ENCODE measurements at regions not wholly inside any gene's neighbourhood (a gene's known extent, or its start where the extent isn't known, plus 50 kb on each side); places are given as distances from the start of the nearest gene placed in this dataset.

GRCh38 chr7:130881091-130881798 lies 147.2 kb upstream of the KLF14 start:
- TF ChIP-seq, protein P1, sequence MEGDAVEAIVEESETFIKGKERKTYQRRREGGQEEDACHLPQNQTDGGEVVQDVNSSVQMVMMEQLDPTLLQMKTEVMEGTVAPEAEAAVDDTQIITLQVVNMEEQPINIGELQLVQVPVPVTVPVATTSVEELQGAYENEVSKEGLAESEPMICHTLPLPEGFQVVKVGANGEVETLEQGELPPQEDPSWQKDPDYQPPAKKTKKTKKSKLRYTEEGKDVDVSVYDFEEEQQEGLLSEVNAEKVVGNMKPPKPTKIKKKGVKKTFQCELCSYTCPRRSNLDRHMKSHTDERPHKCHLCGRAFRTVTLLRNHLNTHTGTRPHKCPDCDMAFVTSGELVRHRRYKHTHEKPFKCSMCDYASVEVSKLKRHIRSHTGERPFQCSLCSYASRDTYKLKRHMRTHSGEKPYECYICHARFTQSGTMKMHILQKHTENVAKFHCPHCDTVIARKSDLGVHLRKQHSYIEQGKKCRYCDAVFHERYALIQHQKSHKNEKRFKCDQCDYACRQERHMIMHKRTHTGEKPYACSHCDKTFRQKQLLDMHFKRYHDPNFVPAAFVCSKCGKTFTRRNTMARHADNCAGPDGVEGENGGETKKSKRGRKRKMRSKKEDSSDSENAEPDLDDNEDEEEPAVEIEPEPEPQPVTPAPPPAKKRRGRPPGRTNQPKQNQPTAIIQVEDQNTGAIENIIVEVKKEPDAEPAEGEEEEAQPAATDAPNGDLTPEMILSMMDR (IDR thresholded peaks at IDR 0.05; ENCODE audit: insufficient read depth in 1 of 2, low read depth in 1 of 2, low read length in 1 of 2, severe bottlenecking in 1 of 2, unreplicated experiment in 1 of 2) = no peak
- H3K4me1 ChIP-seq = peaks cover 12% of the 10 kb centered on the region
- Mint-ChIP-seq H3K36me3 (ENCODE audit: insufficient read depth, unreplicated experiment) (peaks cover 19% of the 10 kb centered on the region), H3K27ac (ENCODE audit: unreplicated experiment) (no peak overlapping the region), H3K4me3 (ENCODE audit: unreplicated experiment) (no peak overlapping the region), H3K27me3 (ENCODE audit: insufficient read depth, unreplicated experiment) (no peaks in the 10 kb centered on the region), H3K4me1 (ENCODE audit: low read depth, unreplicated experiment) (peaks cover 14% of the 10 kb centered on the region), H3K9me3 (ENCODE audit: unreplicated experiment) (no peaks in the 10 kb centered on the region)
- intact Hi-C loops (cut with micrococcal nuclease; ENCODE audit: unreplicated experiment) = no loop called here
- CTCF ChIA-PET = interaction anchor here (1.0 kb wide), 1 partner anchor 159 kb away, joined by 3 read pairs; no protein-coding TSS in a partner anchor
- H3K36me3 ChIP-seq (ENCODE audit: control insufficient read depth, insufficient read depth, low read length) = no peaks in the 10 kb centered on the region
- DNase-seq = no peak
- POLR2A ChIA-PET = no interaction called here
- no peaks in the 10 kb centered on the region for H3K9me3 ChIP-seq
- H3K4me3 ChIP-seq (ENCODE audit: low read depth, low read length) = no peak overlapping the region
- BruUV-seq (replicated peaks) = no TSS peak
- H3K27me3 ChIP-seq (replicated peaks; ENCODE audit: control insufficient read depth, insufficient read depth, low read length) = no peaks in the 10 kb centered on the region

GRCh38 chr7:130881799-130882141 lies 147.8 kb upstream of the KLF14 start:
- Mint-ChIP-seq H3K36me3 (ENCODE audit: insufficient read depth, unreplicated experiment) (peaks cover 19% of the 10 kb centered on the region), H3K27me3 (ENCODE audit: insufficient read depth, unreplicated experiment) (no peaks in the 10 kb centered on the region), H3K4me1 (ENCODE audit: low read depth, unreplicated experiment) (peaks cover 14% of the 10 kb centered on the region), H3K4me3 (ENCODE audit: unreplicated experiment) (no peak overlapping the region), H3K9me3 (ENCODE audit: unreplicated experiment) (no peaks in the 10 kb centered on the region), H3K27ac (ENCODE audit: unreplicated experiment) (no peak overlapping the region)
- no TSS peak for BruUV-seq (replicated peaks)
- intact Hi-C loops (cut with micrococcal nuclease; ENCODE audit: unreplicated experiment) = no loop called here
- ChIA-PET POLR2A (interaction anchor here (0.5 to 0.6 kb wide), 2 partner anchors 138 to 173 kb away, joined by 5 read pairs; no protein-coding TSS in a partner anchor), CTCF (interaction anchor here (1.0 kb wide), 1 partner anchor 158 kb away, joined by 3 read pairs; no protein-coding TSS in a partner anchor)
- Histone ChIP-seq H3K27me3 (replicated peaks; ENCODE audit: control insufficient read depth, insufficient read depth, low read length) (no peaks in the 10 kb centered on the region), H3K4me3 (ENCODE audit: low read depth, low read length) (no peak overlapping the region), H3K9me3 (no peaks in the 10 kb centered on the region), H3K36me3 (ENCODE audit: control insufficient read depth, insufficient read depth, low read length) (no peaks in the 10 kb centered on the region), H3K4me1 (peaks cover 12% of the 10 kb centered on the region)
- DNase-seq = no peak
- TF ChIP-seq, protein P1 (IDR thresholded peaks at IDR 0.05; ENCODE audit: insufficient read depth in 1 of 2, low read depth in 1 of 2, low read length in 1 of 2, severe bottlenecking in 1 of 2, unreplicated experiment in 1 of 2) = no peak

DNA sequence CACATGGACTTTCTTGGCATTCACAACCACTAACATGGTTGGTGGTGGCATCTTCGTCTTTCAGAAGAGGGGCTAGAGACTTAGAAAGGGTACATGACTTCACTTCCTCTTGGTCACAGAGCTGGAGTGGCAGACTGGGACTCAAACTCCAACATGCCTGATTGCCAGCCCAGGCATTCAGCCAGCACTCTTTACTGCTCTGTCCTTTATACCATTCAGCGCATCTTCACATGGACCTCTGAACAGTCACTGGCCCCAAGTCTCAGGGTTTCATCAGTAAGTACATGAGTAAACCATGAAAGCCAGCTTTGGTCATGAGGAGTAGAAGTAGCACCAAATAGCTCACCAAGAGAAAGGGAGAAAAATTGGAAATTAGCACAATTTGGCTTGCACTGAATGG lies 148.4 kb upstream of the KLF14 start:
- Mint-ChIP-seq H3K4me1 (ENCODE audit: low read depth, unreplicated experiment) (peaks cover 18% of the 10 kb centered on the region), H3K36me3 (ENCODE audit: insufficient read depth, unreplicated experiment) (peaks cover 19% of the 10 kb centered on the region), H3K27me3 (ENCODE audit: insufficient read depth, unreplicated experiment) (no peaks in the 10 kb centered on the region), H3K9me3 (ENCODE audit: unreplicated experiment) (no peaks in the 10 kb centered on the region), H3K27ac (ENCODE audit: unreplicated experiment) (no peak overlapping the region), H3K4me3 (ENCODE audit: unreplicated experiment) (no peak overlapping the region)
- no peak for DNase-seq
- ChIA-PET POLR2A (no interaction called here), CTCF (interaction anchor here (1.0 kb wide), 1 partner anchor 158 kb away, joined by 3 read pairs; no protein-coding TSS in a partner anchor)
- Histone ChIP-seq H3K27me3 (replicated peaks; ENCODE audit: control insufficient read depth, insufficient read depth, low read length) (no peaks in the 10 kb centered on the region), H3K4me1 (peaks cover 14% of the 10 kb centered on the region), H3K9me3 (no peaks in the 10 kb centered on the region), H3K36me3 (ENCODE audit: control insufficient read depth, insufficient read depth, low read length) (no peaks in the 10 kb centered on the region), H3K4me3 (ENCODE audit: low read depth, low read length) (no peak overlapping the region)
- no TSS peak for BruUV-seq (replicated peaks)
- intact Hi-C loops (cut with micrococcal nuclease; ENCODE audit: unreplicated experiment) = no loop called here
- TF ChIP-seq, protein P1 (IDR thresholded peaks at IDR 0.05; ENCODE audit: insufficient read depth in 1 of 2, low read depth in 1 of 2, low read length in 1 of 2, severe bottlenecking in 1 of 2, unreplicated experiment in 1 of 2) = no peak
